PFSK-1 (cell line): ENCODE measurements at regions not wholly inside any gene's neighbourhood (a gene's known extent, or its start where the extent isn't known, plus 50 kb on each side); places are given as distances from the start of the nearest gene placed in this dataset.

Experiments used
- FOXP2 ChIP-seq: optimal IDR thresholded peaks from 2 replicates; pipeline ENCODE3; 2011; ENCODE audit warnings: borderline replicate concordance, control low read depth, inconsistent platforms; ENCODE audit not compliant: insufficient read depth; ENCODE audit errors: extremely low read length, extremely low read depth
- POLR2AphosphoS5 ChIP-seq: IDR thresholded peaks from 2 replicates; pipeline ENCODE4 v1.6.1; 2012; ENCODE audit warnings: low read depth, mild to moderate bottlenecking, control low read depth, low read length, moderate library complexity
- SIN3A ChIP-seq: IDR thresholded peaks from 2 replicates; pipeline ENCODE4 v1.6.1; 2012; ENCODE audit warnings: mild to moderate bottlenecking, low read length, moderate library complexity, borderline replicate concordance; ENCODE audit not compliant: insufficient read depth
- TAF1 ChIP-seq: IDR thresholded peaks from 2 replicates; pipeline ENCODE4 v1.6.1; 2012; ENCODE audit warnings: low read length, control low read depth, borderline replicate concordance; ENCODE audit not compliant: insufficient read depth
- TF ChIP-seq, protein P1 (sequence below), 2 experiments: IDR thresholded peaks; 2 replicates each; pipeline versions ENCODE4 v1.6.1 to v1.8.0; 2011 to 2012; ENCODE audit warnings: low read depth in 2 of 2, low read length in 2 of 2, control low read depth in 1 of 2, inconsistent platforms in 1 of 2, mild to moderate bottlenecking in 1 of 2, moderate library complexity in 1 of 2; ENCODE audit not compliant: insufficient read depth in 1 of 2

DNA sequence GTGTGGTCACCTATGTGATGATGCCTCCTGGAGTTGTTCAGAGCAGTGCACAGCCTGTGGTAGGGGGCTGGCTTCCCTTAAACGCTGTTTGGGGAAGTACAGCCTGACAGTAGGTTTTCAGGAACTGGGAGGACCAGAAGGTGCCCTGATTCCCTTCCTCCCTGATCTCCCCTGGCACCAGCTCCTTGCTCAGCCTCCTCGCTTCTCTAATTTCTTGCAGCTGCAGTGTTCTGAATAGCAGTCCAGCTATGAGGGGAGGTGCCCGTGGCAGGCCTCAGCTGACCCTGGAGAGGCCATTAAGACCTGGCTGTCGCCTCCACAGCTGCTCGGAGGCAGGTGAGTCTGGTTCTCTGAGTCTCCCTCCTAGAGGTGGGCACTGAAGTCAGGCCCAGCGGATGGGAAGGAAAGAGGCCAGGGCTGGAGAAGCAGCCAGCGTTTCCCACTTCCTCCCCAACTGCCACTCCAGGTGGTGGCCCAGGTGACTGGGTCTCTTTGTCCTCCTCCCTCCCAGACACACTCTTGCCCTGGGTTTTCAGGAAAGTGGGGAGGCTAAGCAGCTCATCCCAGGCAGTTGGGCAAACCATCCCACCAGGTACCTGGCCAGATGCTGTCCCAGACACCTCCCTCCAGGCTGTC is 52.0 kb upstream of the RPL11 start:
- TF ChIP-seq TAF1 (no peak), SIN3A (no peak)

DNA sequence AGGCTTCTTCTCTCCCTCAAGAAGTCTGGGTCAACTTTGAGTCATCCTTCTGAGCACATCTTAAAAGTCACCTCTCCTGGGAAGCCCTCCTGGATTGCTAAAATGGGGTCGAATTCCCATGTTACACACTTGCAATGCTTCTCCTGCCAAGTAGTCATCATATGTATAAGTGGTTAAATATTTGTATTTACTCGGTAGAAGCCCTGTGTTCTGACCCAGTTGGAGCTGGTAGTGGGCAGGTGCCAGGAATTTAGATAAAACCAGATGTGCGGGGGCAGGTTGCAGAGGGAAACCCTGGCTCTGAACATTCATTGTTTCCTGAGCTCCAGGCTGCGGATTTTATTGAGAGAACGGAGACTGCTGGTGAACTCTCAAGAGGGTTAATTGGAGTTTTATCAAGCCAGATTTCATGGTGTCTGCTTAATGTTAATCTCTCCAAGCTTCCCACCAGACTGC is 52.8 kb upstream of the RPL11 start:
- TF ChIP-seq, protein P1, sequence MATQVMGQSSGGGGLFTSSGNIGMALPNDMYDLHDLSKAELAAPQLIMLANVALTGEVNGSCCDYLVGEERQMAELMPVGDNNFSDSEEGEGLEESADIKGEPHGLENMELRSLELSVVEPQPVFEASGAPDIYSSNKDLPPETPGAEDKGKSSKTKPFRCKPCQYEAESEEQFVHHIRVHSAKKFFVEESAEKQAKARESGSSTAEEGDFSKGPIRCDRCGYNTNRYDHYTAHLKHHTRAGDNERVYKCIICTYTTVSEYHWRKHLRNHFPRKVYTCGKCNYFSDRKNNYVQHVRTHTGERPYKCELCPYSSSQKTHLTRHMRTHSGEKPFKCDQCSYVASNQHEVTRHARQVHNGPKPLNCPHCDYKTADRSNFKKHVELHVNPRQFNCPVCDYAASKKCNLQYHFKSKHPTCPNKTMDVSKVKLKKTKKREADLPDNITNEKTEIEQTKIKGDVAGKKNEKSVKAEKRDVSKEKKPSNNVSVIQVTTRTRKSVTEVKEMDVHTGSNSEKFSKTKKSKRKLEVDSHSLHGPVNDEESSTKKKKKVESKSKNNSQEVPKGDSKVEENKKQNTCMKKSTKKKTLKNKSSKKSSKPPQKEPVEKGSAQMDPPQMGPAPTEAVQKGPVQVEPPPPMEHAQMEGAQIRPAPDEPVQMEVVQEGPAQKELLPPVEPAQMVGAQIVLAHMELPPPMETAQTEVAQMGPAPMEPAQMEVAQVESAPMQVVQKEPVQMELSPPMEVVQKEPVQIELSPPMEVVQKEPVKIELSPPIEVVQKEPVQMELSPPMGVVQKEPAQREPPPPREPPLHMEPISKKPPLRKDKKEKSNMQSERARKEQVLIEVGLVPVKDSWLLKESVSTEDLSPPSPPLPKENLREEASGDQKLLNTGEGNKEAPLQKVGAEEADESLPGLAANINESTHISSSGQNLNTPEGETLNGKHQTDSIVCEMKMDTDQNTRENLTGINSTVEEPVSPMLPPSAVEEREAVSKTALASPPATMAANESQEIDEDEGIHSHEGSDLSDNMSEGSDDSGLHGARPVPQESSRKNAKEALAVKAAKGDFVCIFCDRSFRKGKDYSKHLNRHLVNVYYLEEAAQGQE (IDR thresholded peaks at IDR 0.05; ENCODE audit: insufficient read depth in 1 of 2, low read depth in 2 of 2, low read length in 2 of 2), result no peak
- TF ChIP-seq TAF1 (no peak), SIN3A (no peak), FOXP2 (no peak), POLR2AphosphoS5 (no peak)

DNA sequence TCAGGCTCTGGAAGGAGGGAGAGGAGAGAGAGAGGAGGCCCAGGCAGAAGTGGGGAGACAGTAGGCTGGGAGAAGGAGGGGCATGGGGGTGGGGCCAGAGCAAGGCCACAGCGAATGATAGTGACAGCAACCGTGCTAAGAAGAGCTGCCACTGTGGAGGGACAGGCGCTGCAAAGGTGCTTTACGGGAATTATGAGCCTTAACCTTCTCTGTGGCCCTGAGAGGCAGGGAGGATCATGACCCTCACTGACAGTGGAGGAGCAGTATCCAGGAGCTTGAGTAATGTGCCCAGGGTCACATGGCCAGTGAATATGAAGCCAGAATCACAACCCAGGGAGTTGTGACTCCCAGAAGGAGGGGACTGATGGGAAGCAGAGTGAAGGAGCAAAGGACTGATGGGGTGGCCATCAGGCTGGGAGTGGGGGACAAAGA is 53.4 kb upstream of the RPL11 start:
- TF ChIP-seq SIN3A, result no peak
- TF ChIP-seq, protein P1 (IDR thresholded peaks at IDR 0.05; ENCODE audit: insufficient read depth in 1 of 2, low read depth in 2 of 2, low read length in 2 of 2), result no peak
- TF ChIP-seq POLR2AphosphoS5, result no peak
- TF ChIP-seq TAF1, result no peak
- no peak for TF ChIP-seq FOXP2

- TF ChIP-seq, protein P1 (IDR thresholded peaks at IDR 0.05; ENCODE audit: insufficient read depth in 1 of 2, low read depth in 2 of 2, low read length in 2 of 2), result no peak
These were observed 55.6 kb upstream of the RPL11 start for GRCh38 chr1:23636009-23636408.

- TF ChIP-seq FOXP2 (no peak), POLR2AphosphoS5 (no peak), SIN3A (no peak), TAF1 (no peak)
- TF ChIP-seq, protein P1 (IDR thresholded peaks at IDR 0.05; ENCODE audit: insufficient read depth in 1 of 2, low read depth in 2 of 2, low read length in 2 of 2), result no peak
These were observed 56.6 kb upstream of the RPL11 start for GRCh38 chr1:23634840-23635651.
